ENCODE measurements at regions not wholly inside any gene's neighbourhood (a gene's known extent, or its start where the extent isn't known, plus 50 kb on each side); places are given as distances from the start of the nearest gene placed in this dataset.
"Not testable (repeated sequence)": the region's sequence is repeated elsewhere in the genome, so short reads cannot be mapped to it uniquely, and the experiment has no call there.

DNA sequence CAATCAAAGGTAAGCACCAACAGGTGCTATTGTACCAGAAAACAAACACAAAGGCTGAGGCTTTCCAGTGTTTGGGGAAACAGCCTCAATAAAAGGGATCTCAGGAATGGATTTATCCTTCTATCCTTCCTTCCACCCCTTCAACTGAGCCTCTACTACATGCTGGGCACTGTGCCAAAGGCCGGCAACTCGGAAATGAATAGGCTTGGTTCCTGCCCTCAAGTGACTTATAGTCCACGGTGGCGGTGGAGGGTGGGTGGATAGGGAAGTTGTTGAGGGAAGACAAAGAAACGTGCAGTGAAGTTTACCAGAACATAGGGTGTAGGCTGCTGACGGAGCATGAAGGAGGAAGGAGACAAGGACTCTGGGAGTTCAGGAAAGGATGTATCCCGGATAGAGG is 73.4 kb upstream of the TAB2 start:
- DNase-seq: no peak

DNA sequence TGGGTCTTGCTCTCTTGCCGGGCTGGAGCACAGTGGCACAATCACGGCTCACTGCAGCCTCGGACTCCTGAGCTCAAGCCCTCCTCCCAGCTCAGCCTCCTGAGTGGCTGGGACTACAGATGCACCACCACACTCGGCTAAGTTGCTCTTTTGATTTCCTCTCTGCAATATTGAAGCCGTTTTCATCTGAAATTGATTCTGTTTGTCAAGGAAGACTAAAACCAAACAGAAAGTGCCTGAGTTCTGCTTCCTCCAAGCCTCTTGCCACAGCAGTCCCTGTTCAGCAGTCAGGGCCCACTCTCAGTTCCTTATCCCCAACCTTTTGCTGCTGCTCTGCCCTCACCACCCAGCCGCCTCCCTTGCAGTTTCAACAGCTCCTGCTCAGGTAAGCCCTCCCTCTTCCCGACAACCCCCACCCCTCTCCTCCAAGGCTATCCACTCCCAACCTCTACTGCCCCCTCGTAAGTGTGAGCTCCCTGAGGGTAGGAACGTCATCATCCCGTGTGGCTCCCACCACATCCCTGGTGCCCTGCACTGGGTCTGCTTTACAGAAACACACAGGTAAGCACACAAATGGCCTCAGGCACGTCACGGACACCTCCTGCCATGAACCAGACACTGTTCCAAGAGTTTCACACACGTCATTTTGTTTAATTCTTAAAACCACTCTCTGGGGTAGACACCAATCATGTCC is 70.7 kb upstream of the TAB2 start:
- peak in 1 of 2 donors; percentile 50 for DNase-seq

DNA sequence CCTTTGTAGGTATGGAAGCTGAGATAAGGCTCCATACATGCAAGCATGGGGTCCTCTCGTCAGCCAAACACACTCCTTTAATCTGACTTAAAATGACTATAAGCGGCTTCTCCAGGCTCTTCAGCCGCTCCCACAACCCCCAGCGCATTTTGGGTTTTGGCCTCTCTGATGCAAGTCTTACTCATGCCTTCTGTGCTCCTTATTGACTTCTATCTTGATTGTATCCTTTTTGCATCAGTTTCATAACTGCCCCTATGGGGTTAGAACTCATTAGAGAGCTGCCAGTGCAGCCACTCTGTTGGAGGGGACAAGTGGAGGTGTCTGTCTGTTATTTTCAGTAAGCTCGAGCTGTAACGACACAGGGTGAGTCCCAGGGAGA is 70.1 kb upstream of the TAB2 start:
- DNase-seq: no peak

DNA sequence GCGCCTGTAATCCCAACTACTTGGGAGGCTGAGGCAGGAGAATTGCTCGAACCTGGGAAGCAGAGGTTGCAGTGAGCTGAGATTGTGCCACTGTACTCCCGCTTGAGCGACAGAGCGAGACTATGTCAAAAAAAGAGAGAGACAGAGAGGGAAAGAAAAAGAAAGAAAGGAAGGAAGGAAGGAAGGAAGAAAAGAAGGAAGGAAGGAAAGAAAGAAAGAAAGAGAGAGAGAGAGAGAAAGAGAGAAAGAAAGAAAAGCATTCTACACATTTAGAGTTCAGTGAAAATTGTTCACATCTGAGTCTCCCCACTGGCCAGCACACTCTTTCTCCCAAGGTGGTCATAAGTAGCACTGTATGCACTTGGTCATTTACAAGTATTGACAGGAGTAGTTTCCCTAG is 69.2 kb upstream of the TAB2 start:
- DNase-seq: not testable (repeated sequence)

DNA sequence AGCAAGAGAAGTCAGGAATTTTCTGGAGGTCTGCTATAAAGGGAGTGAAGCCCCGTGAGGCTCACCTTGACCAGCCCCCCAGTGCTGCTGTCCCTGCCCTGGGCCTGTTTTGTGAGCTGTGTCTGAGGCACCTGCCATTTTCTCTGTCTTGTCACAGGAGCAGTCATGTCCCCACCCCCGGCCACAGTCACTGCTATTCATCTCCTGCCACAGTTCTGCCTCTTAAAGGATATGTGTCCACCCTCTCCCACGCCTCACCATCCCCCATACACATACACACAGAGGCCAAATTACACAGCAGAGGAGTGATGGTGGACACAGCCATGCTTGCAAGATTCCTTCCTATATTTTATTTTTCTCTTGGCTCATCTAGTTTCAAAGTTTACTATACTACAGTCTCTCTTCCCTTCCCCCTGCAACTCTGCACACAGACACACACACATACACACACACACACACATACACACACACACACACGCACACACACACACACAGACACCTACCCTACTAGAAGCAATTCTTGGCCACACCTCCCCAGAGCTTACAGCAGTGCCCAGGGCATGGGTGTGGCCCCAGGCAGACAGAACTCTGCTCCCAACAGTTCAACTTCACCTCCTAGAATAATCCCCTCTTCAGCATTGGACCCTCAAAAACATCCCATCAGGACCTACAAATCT is 68.7 kb upstream of the TAB2 start:
- DNase-seq: peak in 1 of 2 donors; percentile 57

DNA sequence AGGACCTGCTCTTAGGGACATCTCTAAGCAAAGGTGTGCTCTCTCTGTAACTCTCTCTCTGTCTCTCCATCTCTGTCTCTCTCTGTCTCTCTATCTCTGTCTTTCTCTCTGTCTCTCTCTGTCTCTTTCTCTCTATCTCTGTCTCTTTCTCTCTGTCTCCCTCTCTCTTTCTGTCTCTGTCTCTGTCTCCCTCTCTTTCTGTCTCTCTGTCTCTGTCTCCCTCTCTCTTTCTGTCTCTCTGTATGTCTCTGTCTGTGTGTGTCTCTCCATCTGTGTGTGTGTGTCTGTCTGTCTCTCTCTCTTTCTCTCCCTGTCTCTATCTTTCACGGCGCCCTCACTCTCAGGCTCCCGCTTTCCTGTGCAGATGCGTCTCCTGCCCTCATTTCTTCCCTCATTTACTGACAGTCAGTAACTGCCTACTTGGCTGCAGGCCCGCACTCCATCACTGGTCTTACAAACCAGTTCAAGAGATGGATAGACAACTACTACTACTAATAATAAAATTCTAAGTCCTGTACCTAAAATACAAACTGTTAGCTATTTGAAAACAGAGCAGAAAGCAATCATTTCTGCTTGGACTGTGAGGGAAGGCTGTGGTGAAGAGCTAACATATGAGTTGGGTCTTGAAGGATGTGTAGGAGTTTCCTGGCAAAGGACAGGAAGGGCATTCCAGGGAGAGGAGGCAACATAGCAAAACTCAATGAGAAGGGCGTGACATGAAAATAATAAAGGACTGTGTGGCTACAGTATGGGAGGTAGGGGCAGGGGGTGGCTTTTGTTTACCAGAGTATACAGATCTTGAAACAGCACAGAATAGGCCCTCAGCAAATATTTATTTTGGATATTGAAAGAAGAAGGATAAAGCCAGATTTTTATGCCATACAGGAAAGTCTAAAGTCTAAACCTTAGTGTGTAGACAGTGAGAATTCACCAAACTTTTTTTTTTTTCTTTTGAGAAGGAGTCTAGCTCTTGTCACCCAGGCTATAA is 67.8 kb upstream of the TAB2 start:
- no peak for DNase-seq

DNA sequence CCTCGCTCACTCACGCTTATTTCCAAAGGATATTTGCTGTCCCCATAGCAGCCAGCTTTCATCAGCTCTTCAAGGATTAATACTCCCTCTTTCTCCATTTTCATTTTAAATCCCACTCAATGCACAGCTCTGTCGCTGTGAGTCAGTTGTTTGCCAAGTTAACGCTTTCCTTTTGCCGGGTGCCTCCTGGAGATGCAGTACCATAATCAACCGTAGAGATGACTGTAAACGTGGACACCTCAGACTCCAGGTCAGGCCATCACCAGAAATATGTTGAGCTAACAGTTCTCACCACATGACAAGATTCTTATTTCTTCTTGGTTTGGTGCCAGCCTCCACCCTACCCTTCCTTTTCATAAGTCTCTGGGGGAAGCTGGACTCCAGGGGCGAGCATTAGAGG is 66.6 kb upstream of the TAB2 start:
- no peak for DNase-seq

DNA sequence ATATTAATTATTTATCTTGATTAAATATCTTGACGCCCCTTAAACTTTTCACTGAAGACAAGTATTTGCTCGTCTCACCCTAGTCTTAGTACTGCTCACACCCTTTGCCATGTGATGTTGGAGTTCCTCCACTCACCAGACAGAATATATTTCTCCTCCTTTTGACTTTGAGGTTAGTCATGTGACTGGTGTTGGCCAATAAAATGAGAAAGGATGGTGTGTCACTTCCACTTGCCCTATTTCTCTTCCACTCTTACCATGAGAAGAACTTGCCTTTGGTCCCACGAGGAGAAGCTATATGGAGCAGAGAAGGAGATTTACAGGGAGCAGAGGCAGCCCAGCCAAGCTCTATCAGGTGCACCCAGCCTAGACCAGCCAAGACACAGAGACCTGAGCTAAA is 64.9 kb upstream of the TAB2 start:
- no peak for DNase-seq

DNA sequence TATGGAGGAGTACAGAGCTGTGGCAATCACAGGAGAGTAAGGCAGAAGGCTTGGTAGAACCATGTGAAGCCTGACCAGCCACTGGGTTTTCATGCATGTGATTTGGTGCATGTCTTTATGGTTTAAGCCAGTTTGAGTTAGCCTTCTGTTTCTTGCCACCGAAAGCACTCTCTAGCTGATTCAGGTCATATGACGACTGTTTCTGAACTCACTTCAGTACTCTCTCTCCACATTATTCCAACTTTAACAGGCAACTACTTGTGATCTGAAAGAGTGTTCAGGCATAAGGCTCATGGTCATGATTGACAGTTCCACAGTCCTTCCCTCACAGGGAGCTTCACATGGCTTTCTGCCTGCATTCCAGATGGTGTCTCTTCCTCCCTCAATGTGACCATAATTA is 63.3 kb upstream of the TAB2 start:
- no peak for DNase-seq

DNA sequence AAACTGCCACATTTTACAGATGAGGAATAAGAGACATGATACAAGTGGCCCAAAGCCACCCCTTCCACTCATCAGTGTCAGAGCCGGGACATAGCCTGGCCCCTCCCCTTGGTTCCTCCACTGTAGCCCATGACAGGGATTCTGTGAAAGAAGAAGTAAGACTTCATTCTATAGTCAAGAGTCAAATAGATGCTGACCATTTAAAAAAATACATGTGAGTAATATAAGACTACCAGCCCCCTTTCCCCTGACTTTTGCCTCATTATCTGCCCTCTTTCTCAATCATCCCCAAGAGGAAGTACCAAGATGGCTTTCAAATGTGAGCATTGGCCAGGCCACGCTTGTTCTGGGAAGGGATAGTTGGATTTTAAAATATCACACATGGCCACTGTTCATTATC is 57.8 kb upstream of the TAB2 start:
- DNase-seq: peak in 1 of 2 donors; percentile 65

DNA sequence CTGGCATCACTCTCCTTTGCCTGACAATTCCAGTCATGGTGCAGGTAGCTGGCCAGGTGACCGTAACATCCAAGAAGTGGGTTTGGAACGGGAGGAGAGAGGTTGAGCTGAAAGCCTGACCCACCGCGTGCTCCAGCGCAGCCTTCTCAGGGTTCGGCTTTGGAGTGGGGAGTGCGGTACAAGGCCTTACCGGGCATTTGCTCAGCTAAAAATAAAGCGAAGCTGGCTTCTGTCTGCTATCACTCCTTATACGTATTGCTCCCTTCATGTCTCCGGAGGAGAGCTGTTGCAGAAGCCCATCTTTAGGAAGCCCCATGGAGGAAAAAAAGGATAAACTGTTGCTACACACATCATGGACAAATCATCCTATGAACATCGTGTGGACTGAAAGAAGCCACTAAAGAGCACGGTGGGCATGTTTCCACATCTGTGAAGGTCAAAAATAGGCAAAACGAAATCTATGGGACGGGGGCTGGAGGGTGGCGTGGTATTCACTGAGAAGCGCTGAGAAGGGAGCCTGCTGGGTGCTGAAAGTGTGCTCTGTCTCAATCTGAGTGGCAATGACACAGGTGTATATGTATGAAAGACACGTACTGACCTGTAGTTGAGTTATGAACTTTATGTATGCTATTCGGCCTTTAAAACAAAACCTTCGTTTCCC is 57.2 kb upstream of the TAB2 start:
- no peak for DNase-seq

DNA sequence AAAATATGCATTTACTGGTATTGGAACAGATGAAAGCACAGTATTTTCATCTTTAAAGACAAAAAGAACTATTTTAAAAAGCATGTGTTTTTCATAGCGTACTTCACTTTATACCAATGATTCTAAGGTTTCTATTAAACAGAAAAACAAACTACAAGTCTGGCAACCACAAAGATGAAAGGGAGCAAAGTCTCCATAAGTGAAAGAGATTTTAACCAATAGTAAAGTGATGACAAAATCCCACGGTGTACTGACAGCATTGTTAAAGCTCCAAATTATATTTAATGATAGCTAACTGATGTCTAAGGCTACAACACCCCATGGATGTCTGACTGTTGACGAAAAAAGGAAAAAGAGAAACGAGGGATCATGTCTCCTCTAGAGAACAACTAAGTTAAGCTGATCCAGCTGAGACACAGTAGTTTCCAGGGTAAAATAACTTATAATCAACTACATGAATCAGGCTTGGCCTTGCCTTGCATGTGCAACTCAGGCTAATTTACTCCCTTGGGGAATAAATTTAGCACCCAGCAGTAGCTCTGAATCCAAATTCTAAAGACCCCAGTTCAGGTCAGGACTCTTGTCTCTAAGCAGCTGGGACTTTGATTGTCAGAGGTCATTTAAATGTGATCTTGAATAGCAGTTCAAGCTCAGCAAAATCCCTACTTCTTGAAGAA is 56.0 kb upstream of the TAB2 start:
- DNase-seq: peak in 1 of 2 donors; percentile 41

DNA sequence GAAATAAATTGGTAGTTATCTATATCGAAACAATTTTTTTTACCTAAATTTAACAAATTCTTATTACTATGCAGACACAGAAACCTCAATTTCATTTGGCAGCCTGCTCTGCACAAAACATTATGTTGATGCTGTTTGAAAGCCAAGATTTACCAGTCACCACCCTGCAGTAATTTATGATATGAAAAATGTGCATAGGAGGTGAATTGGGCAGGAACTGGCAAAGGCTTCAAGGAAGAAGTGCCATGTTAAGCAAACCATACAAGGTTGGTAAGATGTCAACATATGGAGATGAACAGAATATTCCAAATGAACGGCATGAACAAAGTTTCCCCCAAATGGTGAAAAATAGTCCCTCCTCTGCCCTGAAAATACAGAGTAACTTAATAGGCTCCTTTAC is 54.2 kb upstream of the TAB2 start:
- no peak for DNase-seq

DNA sequence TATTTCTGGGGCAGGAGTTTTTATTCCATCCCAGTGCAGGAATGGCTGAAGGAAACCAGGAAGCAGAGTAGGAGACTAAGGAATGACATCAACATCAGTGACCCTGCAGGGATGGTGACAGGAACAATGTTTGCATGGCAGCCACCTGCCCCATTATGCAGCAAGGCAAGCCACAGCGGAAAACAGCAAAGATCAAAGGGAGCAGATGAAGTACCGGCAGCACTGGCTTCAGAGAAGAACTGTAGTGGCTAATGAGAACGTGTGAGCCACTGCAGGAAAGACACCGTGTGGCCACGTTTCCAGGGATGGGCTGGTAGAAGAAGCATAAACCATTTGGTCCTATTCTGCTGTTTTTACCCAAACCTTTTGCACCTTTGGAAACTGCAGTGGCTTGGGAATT is 52.9 kb upstream of the TAB2 start:
- peak; percentile 22 to 64 for DNase-seq

DNA sequence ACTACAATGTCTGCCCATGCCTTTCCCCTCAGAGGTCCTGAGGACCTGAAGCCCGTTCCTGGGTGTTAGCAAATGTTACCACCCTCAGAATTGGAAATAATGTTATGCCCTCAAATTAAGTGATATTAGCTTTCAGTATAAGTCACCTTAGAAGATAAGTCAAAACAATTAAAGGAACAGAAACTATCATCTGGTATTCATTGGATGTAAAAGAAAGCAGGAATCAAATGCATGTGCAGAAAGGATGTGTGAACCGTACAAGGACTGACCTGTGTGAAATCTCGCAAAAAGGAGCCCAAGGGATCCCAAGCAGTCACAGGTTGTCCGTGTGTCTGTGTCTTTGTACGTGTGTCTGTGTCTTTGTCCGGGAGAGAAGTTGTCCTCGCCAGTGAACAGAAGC is 51.6 kb upstream of the TAB2 start:
- no peak for DNase-seq

DNA sequence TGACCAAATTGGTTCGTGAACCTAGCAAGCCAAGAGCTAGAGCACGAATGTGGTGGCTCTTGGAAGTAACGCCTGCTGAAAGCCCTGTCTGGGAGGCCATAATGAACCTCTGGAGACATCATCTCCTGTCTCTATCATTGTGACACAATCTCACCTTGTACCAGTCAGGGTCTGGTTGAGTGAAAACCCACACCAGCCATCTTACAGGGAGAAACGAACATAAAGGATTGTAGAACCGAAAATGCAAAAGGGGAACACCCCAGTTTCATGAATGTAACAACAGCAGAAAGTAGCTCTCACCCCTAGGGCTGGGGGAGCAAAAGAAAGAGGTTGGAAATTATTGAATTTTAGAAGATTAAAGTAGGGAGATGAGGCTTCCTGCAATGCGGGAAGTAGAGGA is 50.9 kb upstream of the TAB2 start:
- DNase-seq: no peak

DNA sequence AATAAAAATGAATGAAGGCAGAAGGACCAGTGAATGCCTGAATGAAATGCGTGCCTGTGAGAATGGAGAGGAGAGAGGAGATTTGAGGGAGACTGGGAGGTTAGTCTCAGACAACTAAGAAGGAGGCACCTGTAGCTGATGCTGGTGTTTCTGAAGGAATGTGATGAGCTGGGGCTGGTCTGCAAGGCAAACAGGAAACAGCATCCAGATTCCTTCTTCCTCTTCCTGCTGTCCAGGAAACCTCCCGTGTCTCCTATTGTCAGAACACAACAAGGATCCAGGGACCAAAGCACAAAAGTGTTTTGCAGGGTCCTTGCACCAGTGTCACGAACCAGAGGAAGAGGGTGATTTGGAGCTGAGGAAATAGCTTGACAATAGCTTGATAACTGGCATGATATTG is 50.4 kb upstream of the TAB2 start:
- DNase-seq: no peak

DNA sequence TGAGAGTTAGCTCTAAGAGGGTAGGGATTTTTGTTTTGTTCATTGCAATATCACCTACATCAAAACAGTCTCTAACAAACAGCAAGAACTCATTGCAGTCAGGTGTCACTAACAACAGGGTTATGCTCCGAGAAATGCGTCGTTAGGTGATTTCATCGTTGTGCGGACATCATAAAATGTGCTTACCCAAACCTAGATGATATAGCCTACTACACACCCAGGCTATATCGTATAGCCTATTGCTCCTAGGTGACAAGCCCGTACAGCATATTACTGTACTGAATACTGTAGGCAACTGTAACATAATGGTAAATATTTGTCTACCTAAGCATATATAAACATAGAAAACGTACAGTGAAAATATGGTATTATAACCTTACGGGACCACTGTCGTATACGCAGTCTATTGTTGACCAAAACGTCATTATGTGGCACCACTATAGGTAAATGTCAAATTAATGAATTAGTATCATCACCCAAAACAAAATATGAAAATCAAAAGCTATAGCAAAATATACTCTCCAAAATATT is 49.9 kb upstream of the TAB2 start:
- no peak for DNase-seq

All from CD4-positive, alpha-beta T cell treated with Interferon alpha-2 for 1 hour (primary cell).